ENCODE measurements at regions not wholly inside any gene's neighbourhood (a gene's known extent, or its start where the extent isn't known, plus 50 kb on each side); places are given as distances from the start of the nearest gene placed in this dataset.

DNA sequence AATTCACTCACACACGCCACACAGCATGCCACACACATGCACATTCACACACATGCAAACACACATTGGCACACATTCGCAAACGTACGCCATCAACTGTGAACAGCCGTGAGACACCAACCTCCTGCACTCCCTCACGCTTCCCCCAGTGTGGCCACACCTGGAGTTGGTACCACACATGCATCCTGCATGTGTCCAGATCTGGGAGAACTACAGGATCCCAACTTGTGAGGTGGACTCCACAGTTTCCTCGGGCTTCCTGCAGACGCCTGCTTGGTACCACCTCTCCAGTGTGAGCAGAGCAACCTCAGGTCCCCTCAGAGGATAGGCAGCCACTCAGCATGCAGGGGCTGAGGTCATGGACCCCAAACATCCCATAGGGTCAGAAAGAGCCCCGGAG is 239.0 kb downstream of the EIPR1 start:
- no peak for DNase-seq (ENCODE audit: low read depth in 2 of 2)

- no peak for DNase-seq (ENCODE audit: low read depth in 2 of 2)
Observed at GRCh38 chr2:3137651-3138300, 239.8 kb downstream of the EIPR1 start.

- DNase-seq (ENCODE audit: low read depth in 2 of 2): no peak
Observed at GRCh38 chr2:3135676-3136075, 241.9 kb downstream of the EIPR1 start.

DNA sequence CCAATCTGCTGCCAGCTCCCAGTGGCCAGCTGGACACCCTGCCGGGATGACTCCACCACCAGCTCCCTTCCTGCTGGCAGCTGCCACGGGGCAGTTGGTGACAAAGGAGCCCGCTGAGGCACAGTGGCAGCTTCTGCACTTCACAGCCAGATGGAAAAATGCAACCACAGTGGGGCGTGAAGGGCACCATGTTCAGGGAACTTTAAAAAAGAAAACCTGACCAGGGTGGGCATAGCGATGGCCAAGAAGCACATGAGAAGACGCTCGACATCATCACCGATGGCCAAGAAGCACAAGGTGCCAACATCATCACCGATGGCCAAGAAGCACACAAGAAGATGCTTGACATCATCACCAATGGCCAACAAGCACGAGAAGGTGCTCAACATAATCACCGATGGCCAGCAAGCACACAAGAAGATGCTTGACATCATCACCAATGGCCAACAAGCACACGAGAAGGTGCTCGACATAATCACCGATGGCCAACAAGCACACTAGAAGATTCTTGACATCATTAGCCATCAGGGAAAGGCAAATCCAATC is 243.5 kb downstream of the EIPR1 start:
- no peak for DNase-seq (ENCODE audit: low read depth in 2 of 2)

DNA sequence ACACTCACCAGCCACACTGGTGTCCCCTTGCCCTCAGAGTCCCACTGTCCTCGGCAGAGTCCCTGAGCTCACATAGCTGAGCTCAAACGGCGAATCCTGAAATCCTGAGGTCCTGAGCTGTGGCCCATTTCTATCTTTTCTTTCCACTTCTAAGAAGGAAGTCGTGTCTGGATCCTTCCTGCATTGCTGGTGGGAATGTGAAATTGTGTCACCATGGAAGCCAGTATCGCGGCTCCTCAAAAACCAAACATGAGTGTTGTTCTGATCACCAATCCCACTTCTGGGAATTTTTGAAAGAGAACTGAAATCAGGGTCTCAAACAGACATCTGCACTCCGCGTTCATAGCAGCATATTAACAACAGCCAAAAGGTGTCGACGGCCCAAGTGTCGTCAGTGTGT is 244.7 kb downstream of the EIPR1 start:
- no peak for DNase-seq (ENCODE audit: low read depth in 2 of 2)

DNA sequence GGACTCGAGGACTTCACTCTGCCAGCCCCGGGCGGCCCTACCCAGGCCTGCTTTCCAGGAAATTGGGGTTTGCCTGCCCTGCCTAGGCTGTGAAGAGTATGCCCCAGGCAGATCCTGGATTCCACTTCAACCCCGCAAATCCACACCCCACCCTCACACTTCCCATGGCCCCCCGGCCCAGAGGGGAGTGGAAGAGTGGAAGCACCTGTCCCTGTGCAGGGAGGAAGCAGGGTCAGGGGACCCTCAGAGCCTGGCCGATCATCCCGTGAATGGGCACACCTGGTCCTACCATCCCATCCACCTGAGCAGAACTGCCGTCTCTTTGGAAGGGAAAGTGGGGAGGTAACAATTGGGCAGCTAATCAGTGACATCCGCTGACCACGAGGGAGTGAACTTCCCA is 245.2 kb downstream of the EIPR1 start:
- DNase-seq (ENCODE audit: low read depth in 2 of 2): no peak

DNA sequence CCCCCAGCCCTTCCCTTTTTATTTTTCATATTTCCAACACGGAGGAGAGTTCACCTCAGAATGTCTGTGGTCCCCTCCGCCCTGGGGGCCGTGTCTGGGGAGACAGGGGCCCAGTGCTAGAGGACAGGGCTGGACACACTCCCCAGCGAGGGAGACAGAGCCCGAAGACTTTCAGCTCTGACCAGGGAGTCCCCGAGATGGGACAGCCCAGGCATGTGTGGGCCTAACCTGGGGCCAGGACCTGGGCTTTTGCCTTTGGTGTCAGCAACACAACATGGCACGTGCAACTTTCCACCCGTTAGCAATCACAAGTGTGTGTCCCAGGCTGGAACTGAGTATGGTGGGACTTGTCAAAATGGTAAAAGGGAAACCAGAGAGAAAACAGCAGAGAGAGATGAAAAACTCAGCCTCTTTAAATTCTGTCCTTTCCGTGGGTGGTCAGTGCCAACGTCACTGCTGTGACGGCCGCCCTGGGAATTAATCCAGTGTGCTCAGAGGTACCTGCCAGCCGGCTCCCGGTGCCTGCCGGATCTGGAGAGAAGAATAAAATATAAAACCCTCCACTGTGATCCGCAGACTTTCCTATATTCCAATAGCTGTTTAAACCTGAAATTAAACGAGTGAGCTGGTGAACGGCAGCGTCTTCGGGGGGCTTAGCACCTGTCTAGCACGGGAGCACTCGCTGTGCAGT is 245.8 kb downstream of the EIPR1 start:
- DNase-seq (ENCODE audit: low read depth in 2 of 2): no peak

GRCh38 chr2:3130889-3131635 is 246.6 kb downstream of the EIPR1 start:
- no peak for DNase-seq (ENCODE audit: low read depth in 2 of 2)

GRCh38 chr2:3130444-3130843 is 247.2 kb downstream of the EIPR1 start:
- DNase-seq (ENCODE audit: low read depth in 2 of 2): no peak

GRCh38 chr2:3129867-3130266 is 247.8 kb downstream of the EIPR1 start:
- no peak for DNase-seq (ENCODE audit: low read depth in 2 of 2)

- DNase-seq (ENCODE audit: low read depth in 2 of 2): no peak
Observed at GRCh38 chr2:3128786-3129185, 248.8 kb downstream of the EIPR1 start.

- DNase-seq (ENCODE audit: low read depth in 2 of 2): no peak
Observed at GRCh38 chr2:3127710-3128109, 249.9 kb downstream of the EIPR1 start.

GRCh38 chr2:3126911-3127621 is 250.6 kb downstream of the EIPR1 start:
- DNase-seq (ENCODE audit: low read depth in 2 of 2): no peak

GRCh38 chr2:3126171-3126910 is 251.3 kb downstream of the EIPR1 start:
- DNase-seq (ENCODE audit: low read depth in 2 of 2): no peak

DNA sequence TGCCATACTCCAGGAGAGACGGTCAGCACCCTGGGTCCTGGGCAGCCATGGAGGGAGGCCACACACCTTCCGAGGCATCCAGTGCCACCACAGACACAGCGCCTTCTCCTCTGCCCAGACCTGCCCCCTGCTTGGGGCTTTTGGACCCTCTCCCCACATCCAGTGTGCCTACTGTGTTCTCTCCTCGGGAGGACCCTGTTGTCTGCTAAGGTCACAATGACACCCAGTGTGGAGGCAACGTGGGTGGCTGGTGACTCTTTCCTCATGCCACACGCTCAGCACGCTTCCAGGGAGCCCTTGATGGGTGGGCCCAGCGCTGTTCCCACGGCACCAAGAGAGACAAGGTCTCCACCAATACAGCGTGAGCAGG is 251.9 kb downstream of the EIPR1 start:
- DNase-seq (ENCODE audit: low read depth in 2 of 2): no peak

DNA sequence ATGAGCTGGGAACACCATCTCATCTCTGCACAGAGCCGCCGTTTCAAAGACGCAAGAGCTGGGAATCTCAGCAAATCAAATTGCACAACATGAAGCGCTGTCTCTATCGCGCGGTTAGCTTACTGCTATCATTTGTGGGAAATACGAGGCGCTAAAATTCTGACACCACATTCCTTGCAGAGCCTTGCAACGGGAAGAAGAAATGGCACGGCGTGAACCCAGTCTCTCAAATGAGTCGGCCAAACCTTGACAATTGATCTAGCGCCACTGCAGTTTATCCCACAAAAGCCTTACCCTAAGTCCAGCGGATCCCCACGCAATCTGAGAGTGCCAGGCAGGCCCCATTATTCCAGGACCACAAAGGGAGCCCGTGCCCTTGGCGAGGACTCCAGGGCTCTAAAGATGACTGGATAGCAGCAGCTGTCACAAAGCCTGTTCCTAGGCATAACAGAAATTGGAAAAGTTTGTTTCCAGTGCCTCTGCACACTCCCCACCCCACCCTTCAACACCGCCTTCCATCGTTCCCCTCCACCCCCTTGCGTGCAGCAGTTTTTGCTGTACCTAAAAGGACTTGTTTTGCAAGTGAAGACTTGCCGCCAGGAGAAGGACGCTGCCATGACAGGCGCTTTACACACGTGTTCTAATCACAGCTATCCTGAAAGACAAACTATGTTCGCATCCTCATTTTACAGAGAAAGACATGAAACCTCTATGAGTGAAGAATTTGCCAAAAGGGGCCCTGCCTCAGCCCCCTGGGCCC is 252.4 kb downstream of the EIPR1 start:
- DNase-seq (ENCODE audit: low read depth in 2 of 2): no peak

- DNase-seq (ENCODE audit: low read depth in 2 of 2): no peak
Observed at GRCh38 chr2:3122525-3122924, 255.1 kb downstream of the EIPR1 start.

- no peak for DNase-seq (ENCODE audit: low read depth in 2 of 2)
Observed at GRCh38 chr2:3121601-3122000, 256.0 kb downstream of the EIPR1 start.

GRCh38 chr2:3117650-3118216 is 259.9 kb downstream of the EIPR1 start:
- DNase-seq (ENCODE audit: low read depth in 2 of 2): no peak

DNA sequence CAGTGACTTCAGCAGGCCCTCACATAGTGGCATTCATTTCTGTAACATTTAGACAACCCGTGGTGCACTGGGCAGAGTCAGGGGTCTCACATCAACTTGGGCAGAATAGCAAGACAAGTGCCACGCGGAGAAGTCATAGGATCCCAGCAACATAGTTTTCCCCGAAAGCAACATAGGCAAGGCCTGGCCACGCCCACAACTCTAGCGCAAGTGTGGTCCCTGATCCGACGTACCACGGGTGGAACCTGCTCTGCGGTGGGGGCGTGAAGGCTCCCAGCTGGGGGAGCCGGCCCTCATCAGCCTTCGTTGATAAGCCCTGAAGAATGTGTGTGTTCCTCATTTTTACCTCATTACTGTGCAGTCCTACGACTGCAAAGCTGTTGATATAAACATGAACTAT is 261.2 kb downstream of the EIPR1 start:
- no peak for DNase-seq (ENCODE audit: low read depth in 2 of 2)
